ENCODE measurements at regions not wholly inside any gene's neighbourhood (a gene's known extent, or its start where the extent isn't known, plus 50 kb on each side); places are given as distances from the start of the nearest gene placed in this dataset.
A peak's percentile ranks its signal among the peaks of the same experiment; 100 is the strongest.

DNA sequence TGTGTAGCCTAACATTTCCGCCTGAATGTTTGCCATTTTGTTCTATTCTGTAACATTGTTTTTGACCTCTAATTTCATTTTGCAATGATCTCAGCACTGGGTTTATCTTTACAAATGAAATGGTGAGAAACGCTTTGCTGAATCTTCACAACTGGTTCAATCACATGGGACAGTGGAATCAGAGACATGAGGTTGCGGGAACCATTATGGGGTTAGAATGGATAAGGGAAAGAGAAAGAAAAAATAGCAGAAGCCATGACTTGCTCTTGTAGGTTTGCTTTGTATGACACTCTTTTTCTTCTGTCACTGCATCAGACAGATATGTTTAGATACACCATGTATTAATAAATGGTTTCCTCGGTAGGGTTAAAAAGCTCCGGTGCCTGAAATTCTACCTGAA is 114.3 kb upstream of the PELI1 start:
- Histone ChIP-seq H3K4me3 (ENCODE audit: insufficient read depth, low read length) (no peak overlapping the region), H3K9me3 (ENCODE audit: low read depth, low read length) (no peaks in the 10 kb centered on the region), H2AFZ (ENCODE audit: low read length) (no peak overlapping the region), H4K20me1 (ENCODE audit: insufficient read depth, low read length) (no peaks in the 10 kb centered on the region), H3K79me2 (ENCODE audit: insufficient read depth, low read length) (no peaks in the 10 kb centered on the region), H3K4me2 (ENCODE audit: insufficient read depth, low read length) (no peak overlapping the region), H3K36me3 (ENCODE audit: insufficient read depth, low read length) (no peaks in the 10 kb centered on the region), H3K27me3 (ENCODE audit: insufficient read depth, low read length) (peaks cover 19% of the 10 kb centered on the region), H3K27ac (ENCODE audit: low read depth, low read length) (no peak overlapping the region), H3K4me1 (ENCODE audit: insufficient read depth, low read length) (peaks cover 5% of the 10 kb centered on the region)
- DNase-seq (ENCODE audit: insufficient read length, low spot score, missing footprints), result peak; percentile 21
- TF ChIP-seq, protein P1, sequence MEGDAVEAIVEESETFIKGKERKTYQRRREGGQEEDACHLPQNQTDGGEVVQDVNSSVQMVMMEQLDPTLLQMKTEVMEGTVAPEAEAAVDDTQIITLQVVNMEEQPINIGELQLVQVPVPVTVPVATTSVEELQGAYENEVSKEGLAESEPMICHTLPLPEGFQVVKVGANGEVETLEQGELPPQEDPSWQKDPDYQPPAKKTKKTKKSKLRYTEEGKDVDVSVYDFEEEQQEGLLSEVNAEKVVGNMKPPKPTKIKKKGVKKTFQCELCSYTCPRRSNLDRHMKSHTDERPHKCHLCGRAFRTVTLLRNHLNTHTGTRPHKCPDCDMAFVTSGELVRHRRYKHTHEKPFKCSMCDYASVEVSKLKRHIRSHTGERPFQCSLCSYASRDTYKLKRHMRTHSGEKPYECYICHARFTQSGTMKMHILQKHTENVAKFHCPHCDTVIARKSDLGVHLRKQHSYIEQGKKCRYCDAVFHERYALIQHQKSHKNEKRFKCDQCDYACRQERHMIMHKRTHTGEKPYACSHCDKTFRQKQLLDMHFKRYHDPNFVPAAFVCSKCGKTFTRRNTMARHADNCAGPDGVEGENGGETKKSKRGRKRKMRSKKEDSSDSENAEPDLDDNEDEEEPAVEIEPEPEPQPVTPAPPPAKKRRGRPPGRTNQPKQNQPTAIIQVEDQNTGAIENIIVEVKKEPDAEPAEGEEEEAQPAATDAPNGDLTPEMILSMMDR (IDR thresholded peaks at IDR 0.05; ENCODE audit: extremely low read depth, low read depth, low read length), result no peak

DNA sequence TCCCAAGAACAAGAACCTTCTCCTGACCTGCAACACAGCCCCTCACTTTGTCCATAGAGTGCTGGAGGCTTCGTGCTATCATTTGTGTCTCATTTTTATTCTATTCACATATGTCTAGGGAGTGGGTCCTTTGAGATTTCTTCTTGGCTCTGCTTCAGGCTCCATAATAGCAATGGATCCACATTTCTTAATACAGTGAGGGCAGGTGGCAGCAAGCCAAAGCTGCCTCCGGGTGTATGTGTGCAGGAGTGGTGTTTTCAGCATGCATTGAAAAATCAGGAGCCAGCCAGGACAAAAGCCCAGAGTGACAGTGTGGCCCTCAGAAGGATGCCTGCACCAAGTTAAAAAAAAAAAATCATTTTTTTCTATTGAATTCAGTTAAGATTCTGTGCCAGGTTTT is 115.1 kb upstream of the PELI1 start:
- Histone ChIP-seq H2AFZ (ENCODE audit: low read length) (no peak overlapping the region), H3K36me3 (ENCODE audit: insufficient read depth, low read length) (no peaks in the 10 kb centered on the region)

DNA sequence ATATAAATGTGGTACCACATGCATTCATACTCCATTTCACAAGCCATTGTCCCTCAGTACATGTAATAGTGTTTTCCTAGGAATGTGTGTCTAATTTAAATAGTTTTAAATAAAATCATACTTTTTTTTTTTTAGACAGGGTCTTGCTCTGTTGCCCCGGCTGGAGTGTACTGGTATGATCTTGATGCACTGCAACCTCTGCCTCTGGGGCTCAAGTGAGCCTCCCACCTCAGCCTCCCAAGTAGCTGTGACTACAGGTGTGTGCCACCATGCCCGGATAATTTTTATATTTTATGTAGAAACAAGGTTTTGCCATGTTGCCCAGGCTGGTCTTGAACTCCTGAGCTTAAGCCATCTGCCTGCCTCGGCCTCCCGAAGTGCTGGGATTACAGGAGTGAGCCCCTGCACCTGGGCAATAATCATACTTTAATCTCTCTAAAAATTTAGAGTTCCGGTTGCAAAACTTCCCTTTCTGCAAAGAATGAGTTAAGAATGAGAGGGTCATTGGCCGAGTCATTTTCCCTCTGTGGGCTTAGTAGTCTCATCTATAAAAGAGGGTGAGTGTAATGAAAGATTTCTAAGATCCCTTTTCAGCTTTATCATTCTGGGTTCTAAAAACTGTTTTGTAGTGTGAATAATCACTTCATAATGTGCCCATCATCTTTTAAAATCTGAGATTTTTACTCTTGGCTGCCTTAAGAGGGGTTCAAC is 116.0 kb upstream of the PELI1 start:
- no peak for DNase-seq (ENCODE audit: insufficient read length, low spot score, missing footprints)
- Histone ChIP-seq H3K4me3 (ENCODE audit: insufficient read depth, low read length) (no peak overlapping the region), H3K79me2 (ENCODE audit: insufficient read depth, low read length) (no peaks in the 10 kb centered on the region), H3K36me3 (ENCODE audit: insufficient read depth, low read length) (no peaks in the 10 kb centered on the region), H4K20me1 (ENCODE audit: insufficient read depth, low read length) (no peaks in the 10 kb centered on the region), H3K27me3 (ENCODE audit: insufficient read depth, low read length) (peaks cover 19% of the 10 kb centered on the region), H3K9me3 (ENCODE audit: low read depth, low read length) (no peaks in the 10 kb centered on the region), H2AFZ (ENCODE audit: low read length) (no peak overlapping the region), H3K4me1 (ENCODE audit: insufficient read depth, low read length) (peaks cover 5% of the 10 kb centered on the region), H3K4me2 (ENCODE audit: insufficient read depth, low read length) (no peak overlapping the region), H3K27ac (ENCODE audit: low read depth, low read length) (no peak overlapping the region)
- TF ChIP-seq, protein P1 (IDR thresholded peaks at IDR 0.05; ENCODE audit: extremely low read depth, low read depth, low read length), result no peak

More for the DNA sequence above, 115.1 kb upstream of the PELI1 start:
- TF ChIP-seq, protein P1 (IDR thresholded peaks at IDR 0.05; ENCODE audit: extremely low read depth, low read depth, low read length), result no peak
- Histone ChIP-seq H3K27me3 (ENCODE audit: insufficient read depth, low read length) (peaks cover 19% of the 10 kb centered on the region), H3K27ac (ENCODE audit: low read depth, low read length) (no peak overlapping the region), H3K4me1 (ENCODE audit: insufficient read depth, low read length) (peaks cover 5% of the 10 kb centered on the region), H4K20me1 (ENCODE audit: insufficient read depth, low read length) (no peaks in the 10 kb centered on the region), H3K4me2 (ENCODE audit: insufficient read depth, low read length) (no peak overlapping the region), H3K9me3 (ENCODE audit: low read depth, low read length) (no peaks in the 10 kb centered on the region), H3K4me3 (ENCODE audit: insufficient read depth, low read length) (no peak overlapping the region), H3K79me2 (ENCODE audit: insufficient read depth, low read length) (no peaks in the 10 kb centered on the region)
- DNase-seq (ENCODE audit: insufficient read length, low spot score, missing footprints), result no peak

DNA sequence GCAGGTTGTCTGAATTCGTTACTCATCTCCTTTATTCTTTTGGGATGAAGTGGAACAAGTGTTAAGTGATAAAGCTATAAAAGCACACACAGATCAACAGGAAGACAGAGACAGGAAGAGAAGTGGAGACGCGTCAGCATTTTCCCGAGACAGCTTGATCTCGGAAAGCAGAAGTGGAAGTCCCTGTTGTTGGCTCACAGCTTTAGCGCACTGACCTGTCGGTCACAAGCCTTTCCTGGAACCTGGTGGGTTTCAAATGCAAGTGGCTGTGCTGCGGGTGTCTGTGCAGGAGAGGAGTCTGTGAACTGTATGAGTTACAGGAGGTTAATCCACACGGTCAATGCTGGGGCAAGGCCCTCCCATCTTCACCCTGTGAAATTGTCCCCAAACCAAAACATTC is 116.6 kb upstream of the PELI1 start:
- H3K4me1 ChIP-seq (ENCODE audit: insufficient read depth, low read length), result peaks cover 5% of the 10 kb centered on the region

More for the DNA sequence above, 116.6 kb upstream of the PELI1 start:
- no peaks in the 10 kb centered on the region for H3K36me3 ChIP-seq (ENCODE audit: insufficient read depth, low read length)
- H3K79me2 ChIP-seq (ENCODE audit: insufficient read depth, low read length), result no peaks in the 10 kb centered on the region
- no peak overlapping the region for H3K4me3 ChIP-seq (ENCODE audit: insufficient read depth, low read length)
- no peaks in the 10 kb centered on the region for H4K20me1 ChIP-seq (ENCODE audit: insufficient read depth, low read length)
- H3K4me2 ChIP-seq (ENCODE audit: insufficient read depth, low read length), result no peak overlapping the region
- H3K9me3 ChIP-seq (ENCODE audit: low read depth, low read length), result no peaks in the 10 kb centered on the region
- TF ChIP-seq, protein P1 (IDR thresholded peaks at IDR 0.05; ENCODE audit: extremely low read depth, low read depth, low read length), result no peak
- H3K27ac ChIP-seq (ENCODE audit: low read depth, low read length), result no peak overlapping the region
- no peak for DNase-seq (ENCODE audit: insufficient read length, low spot score, missing footprints)
- no peak overlapping the region for H2AFZ ChIP-seq (ENCODE audit: low read length)
- H3K27me3 ChIP-seq (ENCODE audit: insufficient read depth, low read length), result peaks cover 19% of the 10 kb centered on the region

Data from osteoblast (primary cell).